Colonic mucosa (tissue), 4 donors: ENCODE measurements at regions not wholly inside any gene's neighbourhood (a gene's known extent, or its start where the extent isn't known, plus 50 kb on each side); places are given as distances from the start of the nearest gene placed in this dataset.

Experiments
- DNase-seq: peaks from one replicate; pipeline ENCODE4 v3.0.0-alpha.2; 2020
- H3K27ac ChIP-seq: fragments of 200-600 bp; one replicate; pipeline ENCODE4 v1.8.0; 2021
- H3K27me3 ChIP-seq: fragments of 200-600 bp; one replicate; pipeline ENCODE4 v1.8.0; 2021
- H3K36me3 ChIP-seq: fragments of 200-600 bp; one replicate; pipeline ENCODE4 v1.8.0; 2021
- H3K4me1 ChIP-seq: fragments of 200-600 bp; one replicate; pipeline ENCODE4 v1.8.0; 2021; ENCODE audit warnings: mild to moderate bottlenecking
- H3K4me3 ChIP-seq: fragments of 200-600 bp; one replicate; pipeline ENCODE4 v1.8.0; 2021
- H3K9ac ChIP-seq, 2 donors: one replicate each; pipeline ENCODE4 v1.7.0; 2013; ENCODE audit warnings: control low read depth in 2 of 2, low read depth in 2 of 2, low read length in 2 of 2
- H3K9me3 ChIP-seq: fragments of 200-600 bp; one replicate; pipeline ENCODE4 v1.8.0; 2021
- intact Hi-C: fragments of 100-400 bp; cut with DNase I; formaldehyde crosslinking; loops from one replicate; pipeline ENCODE4 v1.14.1; 2022
- TF ChIP-seq, protein P1 (sequence below): fragments of 200-600 bp; IDR thresholded peaks from one replicate; pipeline ENCODE4 v1.8.0; 2022; ENCODE audit warnings: antibody characterized with exemption, mild to moderate bottlenecking
- donor health status: healthy.
- donor health status: DM: no; HTN: no; CAD: no.
- donor health status: DM: no; HTN: no; CAD: no.

GRCh38 chr5:173727839-173728778, 111.7 kb upstream of the BOD1 start:
- intact Hi-C loops = no loop called here
- no peaks in the 10 kb centered on the region for H3K4me1 ChIP-seq
- DNase-seq = no peak
- H3K9me3 ChIP-seq = no peaks in the 10 kb centered on the region
- H3K27ac ChIP-seq = no peak overlapping the region
- TF ChIP-seq, protein P1, sequence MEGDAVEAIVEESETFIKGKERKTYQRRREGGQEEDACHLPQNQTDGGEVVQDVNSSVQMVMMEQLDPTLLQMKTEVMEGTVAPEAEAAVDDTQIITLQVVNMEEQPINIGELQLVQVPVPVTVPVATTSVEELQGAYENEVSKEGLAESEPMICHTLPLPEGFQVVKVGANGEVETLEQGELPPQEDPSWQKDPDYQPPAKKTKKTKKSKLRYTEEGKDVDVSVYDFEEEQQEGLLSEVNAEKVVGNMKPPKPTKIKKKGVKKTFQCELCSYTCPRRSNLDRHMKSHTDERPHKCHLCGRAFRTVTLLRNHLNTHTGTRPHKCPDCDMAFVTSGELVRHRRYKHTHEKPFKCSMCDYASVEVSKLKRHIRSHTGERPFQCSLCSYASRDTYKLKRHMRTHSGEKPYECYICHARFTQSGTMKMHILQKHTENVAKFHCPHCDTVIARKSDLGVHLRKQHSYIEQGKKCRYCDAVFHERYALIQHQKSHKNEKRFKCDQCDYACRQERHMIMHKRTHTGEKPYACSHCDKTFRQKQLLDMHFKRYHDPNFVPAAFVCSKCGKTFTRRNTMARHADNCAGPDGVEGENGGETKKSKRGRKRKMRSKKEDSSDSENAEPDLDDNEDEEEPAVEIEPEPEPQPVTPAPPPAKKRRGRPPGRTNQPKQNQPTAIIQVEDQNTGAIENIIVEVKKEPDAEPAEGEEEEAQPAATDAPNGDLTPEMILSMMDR = no peak
- no peak overlapping the region for H3K9ac ChIP-seq
- no peaks in the 10 kb centered on the region for H3K36me3 ChIP-seq
- H3K4me3 ChIP-seq = no peak overlapping the region
- H3K27me3 ChIP-seq = no peaks in the 10 kb centered on the region

- Histone ChIP-seq H3K36me3 (no peaks in the 10 kb centered on the region), H3K4me3 (no peak overlapping the region), H3K4me1 (no peaks in the 10 kb centered on the region), H3K9ac (no peak overlapping the region), H3K27ac (no peak overlapping the region), H3K27me3 (no peaks in the 10 kb centered on the region), H3K9me3 (no peaks in the 10 kb centered on the region)
- TF ChIP-seq, protein P1 = no peak
- DNase-seq = no peak
- intact Hi-C loops = no loop called here
Observed at GRCh38 chr5:173729079-173729765, 112.8 kb upstream of the BOD1 start.

- no peak for DNase-seq
- Histone ChIP-seq H3K27me3 (no peaks in the 10 kb centered on the region), H3K4me1 (no peaks in the 10 kb centered on the region), H3K9ac (no peak overlapping the region), H3K27ac (no peak overlapping the region), H3K36me3 (no peaks in the 10 kb centered on the region), H3K9me3 (no peaks in the 10 kb centered on the region), H3K4me3 (no peak overlapping the region)
- TF ChIP-seq, protein P1 = no peak
- intact Hi-C loops = no loop called here
Observed at GRCh38 chr5:173730632-173731298, 114.3 kb upstream of the BOD1 start.

DNA sequence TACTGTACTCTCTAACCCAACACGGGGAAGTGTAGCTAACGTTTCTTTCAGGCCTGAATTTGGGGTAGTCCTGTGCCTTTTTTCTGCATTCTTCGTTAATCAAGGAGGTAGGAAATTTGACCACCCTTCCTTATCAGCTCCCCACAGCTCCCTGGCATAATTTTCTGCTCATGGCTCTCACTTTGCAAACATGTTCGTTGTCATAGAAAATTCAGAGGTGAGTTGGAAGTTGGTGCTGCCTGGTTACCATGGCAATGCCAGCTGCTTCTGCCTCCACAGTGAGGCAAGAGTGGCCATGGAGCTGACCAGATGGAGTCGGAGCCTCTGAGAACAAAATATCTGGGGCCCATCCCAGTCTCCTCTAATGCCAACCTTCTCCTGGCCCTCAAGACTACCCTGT, 116.6 kb upstream of the BOD1 start:
- TF ChIP-seq, protein P1 = no peak
- Histone ChIP-seq H3K27me3 (no peaks in the 10 kb centered on the region), H3K4me1 (no peaks in the 10 kb centered on the region), H3K36me3 (no peaks in the 10 kb centered on the region), H3K4me3 (no peak overlapping the region), H3K9me3 (no peaks in the 10 kb centered on the region), H3K9ac (no peak overlapping the region), H3K27ac (no peak overlapping the region)
- DNase-seq = no peak
- intact Hi-C loops = no loop called here

GRCh38 chr5:173733425-173733824, 117.0 kb upstream of the BOD1 start:
- Histone ChIP-seq H3K27ac (no peak overlapping the region), H3K9ac (no peak overlapping the region), H3K36me3 (no peaks in the 10 kb centered on the region), H3K9me3 (no peaks in the 10 kb centered on the region), H3K27me3 (no peaks in the 10 kb centered on the region), H3K4me3 (no peak overlapping the region), H3K4me1 (no peaks in the 10 kb centered on the region)
- TF ChIP-seq, protein P1 = no peak
- intact Hi-C loops = no loop called here
- no peak for DNase-seq
